ENCODE measurements at regions not wholly inside any gene's neighbourhood (a gene's known extent, or its start where the extent isn't known, plus 50 kb on each side); places are given as distances from the start of the nearest gene placed in this dataset.

- Histone ChIP-seq H3K27me3 (ENCODE audit: control insufficient read depth, insufficient read depth, low read length) (no peaks in the 10 kb centered on the region), H3K36me3 (ENCODE audit: control insufficient read depth, insufficient read depth, low read length) (no peaks in the 10 kb centered on the region), H3K4me3 (ENCODE audit: low read depth, low read length) (no peak overlapping the region)
- no peak for TF ChIP-seq CTCF (IDR thresholded peaks at IDR 0.05; ENCODE audit: insufficient read depth, low read length, severe bottlenecking)
- no peak for FAIRE-seq
- no peak for DNase-seq (ENCODE audit: low read depth)
Observed at GRCh38 chr2:16151281-16151570, 210.9 kb downstream of the MYCN start.

- DNase-seq (ENCODE audit: low read depth) = no peak
- Histone ChIP-seq H3K4me3 (ENCODE audit: low read depth, low read length) (no peak overlapping the region), H3K27me3 (ENCODE audit: control insufficient read depth, insufficient read depth, low read length) (no peaks in the 10 kb centered on the region), H3K36me3 (ENCODE audit: control insufficient read depth, insufficient read depth, low read length) (no peaks in the 10 kb centered on the region)
- FAIRE-seq = no peak
- no peak for TF ChIP-seq CTCF (IDR thresholded peaks at IDR 0.05; ENCODE audit: insufficient read depth, low read length, severe bottlenecking)
Observed at GRCh38 chr2:16150456-16151280, 210.3 kb downstream of the MYCN start.

- TF ChIP-seq CTCF (IDR thresholded peaks at IDR 0.05; ENCODE audit: insufficient read depth, low read length, severe bottlenecking) = no peak
- no peaks in the 10 kb centered on the region for H3K36me3 ChIP-seq (ENCODE audit: control insufficient read depth, insufficient read depth, low read length)
- FAIRE-seq = no peak
- no peaks in the 10 kb centered on the region for H3K27me3 ChIP-seq (ENCODE audit: control insufficient read depth, insufficient read depth, low read length)
- no peak for DNase-seq (ENCODE audit: low read depth)
- H3K4me3 ChIP-seq (ENCODE audit: low read depth, low read length) = no peak overlapping the region
Observed at GRCh38 chr2:16149349-16150243, 209.2 kb downstream of the MYCN start.

- Histone ChIP-seq H3K27me3 (ENCODE audit: control insufficient read depth, insufficient read depth, low read length) (no peaks in the 10 kb centered on the region), H3K36me3 (ENCODE audit: control insufficient read depth, insufficient read depth, low read length) (no peaks in the 10 kb centered on the region), H3K4me3 (ENCODE audit: low read depth, low read length) (no peak overlapping the region)
- no peak for FAIRE-seq
- no peak for TF ChIP-seq CTCF (IDR thresholded peaks at IDR 0.05; ENCODE audit: insufficient read depth, low read length, severe bottlenecking)
- no peak for DNase-seq (ENCODE audit: low read depth)
Observed at GRCh38 chr2:16148632-16149348, 208.4 kb downstream of the MYCN start.

- Histone ChIP-seq H3K4me3 (ENCODE audit: low read depth, low read length) (no peak overlapping the region), H3K36me3 (ENCODE audit: control insufficient read depth, insufficient read depth, low read length) (no peaks in the 10 kb centered on the region), H3K27me3 (ENCODE audit: control insufficient read depth, insufficient read depth, low read length) (no peaks in the 10 kb centered on the region)
- FAIRE-seq = no peak
- no peak for DNase-seq (ENCODE audit: low read depth)
- no peak for TF ChIP-seq CTCF (IDR thresholded peaks at IDR 0.05; ENCODE audit: insufficient read depth, low read length, severe bottlenecking)
Observed at GRCh38 chr2:16142383-16143361, 202.3 kb downstream of the MYCN start.
